Left lung (tissue), 4 donors: ENCODE measurements at regions not wholly inside any gene's neighbourhood (a gene's known extent, or its start where the extent isn't known, plus 50 kb on each side); places are given as distances from the start of the nearest gene placed in this dataset.

Experiments used
- ATAC-seq: fragments of 200-7000 bp; cut with Tn5 transposase; one replicate; pipeline ENCODE4 v1.9.1; 2020; ENCODE audit warnings: moderate library complexity
- DNase-seq, 4 donors: peaks; one replicate each; pipeline ENCODE4 v3.0.0-alpha.2; 2013 to 2020
- H3K27ac ChIP-seq, 2 donors: fragments of 200-600 bp; sonication (generic) in 1 of 2; one replicate each; pipeline versions ENCODE4 v1.5.0 to v1.8.0; 2020 to 2021
- H3K27me3 ChIP-seq, 2 donors: fragments of 200-600 bp; sonication (generic) in 1 of 2; one replicate each; pipeline versions ENCODE4 v1.5.0 to v1.8.0; 2020 to 2021
- H3K36me3 ChIP-seq, 2 donors: fragments of 200-600 bp; sonication (generic) in 1 of 2; one replicate each; pipeline versions ENCODE4 v1.5.0 to v1.8.0; 2020 to 2021
- H3K4me1 ChIP-seq, 2 donors: fragments of 200-600 bp; one replicate each; pipeline ENCODE4 v1.8.0; 2021
- H3K4me3 ChIP-seq, 2 donors: fragments of 200-600 bp; sonication (generic) in 1 of 2; one replicate each; pipeline versions ENCODE4 v1.5.0 to v1.8.0; 2020 to 2021; ENCODE audit warnings: mild to moderate bottlenecking in 1 of 2
- H3K9me3 ChIP-seq, 2 donors: fragments of 200-600 bp; sonication (generic) in 1 of 2; one replicate each; pipeline versions ENCODE4 v1.5.0 to v1.8.0; 2020 to 2021
- CTCF ChIP-seq, 2 donors: fragments of 200-600 bp; sonication (generic) in 1 of 2; IDR thresholded peaks; one replicate each; pipeline versions ENCODE4 v1.5.0 to v1.8.0; 2021; ENCODE audit warnings: antibody characterized with exemption in 2 of 2
- intact Hi-C, 2 donors: fragments of 100-400 bp; cut with DNase I; formaldehyde crosslinking; loops; one replicate each; pipeline versions ENCODE4 v1.11.2 to v1.14.2; 2022
- donor health status: DM: no; HTN: yes; CAD: no.
- donor health status: DM: no; HTN: no; CAD: no.

- Histone ChIP-seq H3K4me1 (no peaks in the 10 kb centered on the region), H3K9me3 (peaks cover 0 to 5% of the 10 kb centered on the region in 2 donors), H3K36me3 (no peaks in the 10 kb centered on the region), H3K27ac (no peak overlapping the region), H3K4me3 (no peak overlapping the region), H3K27me3 (no peaks in the 10 kb centered on the region)
- no peak for DNase-seq
- no peak for ATAC-seq
- intact Hi-C loops = no loop called here
- no peak for TF ChIP-seq CTCF (IDR thresholded peaks at IDR 0.05)
Measured at GRCh38 chr4:12873351-12873750, 610.8 kb downstream of the RAB28 start.

- Histone ChIP-seq H3K27ac (no peak overlapping the region), H3K27me3 (no peaks in the 10 kb centered on the region), H3K4me1 (no peaks in the 10 kb centered on the region), H3K9me3 (no peaks in the 10 kb centered on the region), H3K36me3 (no peaks in the 10 kb centered on the region), H3K4me3 (no peak overlapping the region)
- ATAC-seq (no peak), DNase-seq (no peak)
- intact Hi-C loops = no loop called here
- TF ChIP-seq CTCF (IDR thresholded peaks at IDR 0.05) = no peak
Measured at GRCh38 chr4:12861422-12861821, 622.7 kb downstream of the RAB28 start.

GRCh38 chr4:12852338-12853307 lies 631.5 kb downstream of the RAB28 start:
- Histone ChIP-seq H3K27ac (no peak overlapping the region), H3K9me3 (no peaks in the 10 kb centered on the region), H3K27me3 (peaks cover 0 to 11% of the 10 kb centered on the region in 2 donors), H3K36me3 (no peaks in the 10 kb centered on the region), H3K4me1 (no peaks in the 10 kb centered on the region), H3K4me3 (no peak overlapping the region)
- DNase-seq (peak in 2 of 4 donors; percentile 34 to 59), ATAC-seq (peak; percentile 82)
- TF ChIP-seq CTCF (IDR thresholded peaks at IDR 0.05) = peak; percentile 21 to 29
- intact Hi-C loops = loop anchor here in 1 of 2 donors (5.0 kb wide), 1 partner anchor 690 kb away; the partner anchor contains the start of gene NKX3-2

- intact Hi-C loops = loop anchor here in 1 of 2 donors (5.0 kb wide), 1 partner anchor 706 kb away; no protein-coding TSS in a partner anchor
- TF ChIP-seq CTCF (IDR thresholded peaks at IDR 0.05) = no peak
- H3K27ac ChIP-seq = no peak overlapping the region
- ATAC-seq = no peak
- no peak overlapping the region for H3K4me3 ChIP-seq
- H3K4me1 ChIP-seq = no peaks in the 10 kb centered on the region
- H3K27me3 ChIP-seq = peaks cover 0 to 7% of the 10 kb centered on the region in 2 donors
- H3K9me3 ChIP-seq = no peaks in the 10 kb centered on the region
- H3K36me3 ChIP-seq = no peaks in the 10 kb centered on the region
- no peak for DNase-seq
Measured at GRCh38 chr4:12846368-12846767, 637.8 kb downstream of the RAB28 start.

- DNase-seq (no peak), ATAC-seq (no peak)
Measured at GRCh38 chr4:12844141-12844540, 640.0 kb downstream of the RAB28 start.

More at GRCh38 chr4:12844141-12844540, 640.0 kb downstream of the RAB28 start:
- Histone ChIP-seq H3K4me3 (no peak overlapping the region), H3K4me1 (no peaks in the 10 kb centered on the region), H3K36me3 (no peaks in the 10 kb centered on the region), H3K9me3 (no peaks in the 10 kb centered on the region), H3K27me3 (peaks cover 0 to 7% of the 10 kb centered on the region in 2 donors), H3K27ac (no peak overlapping the region)
- TF ChIP-seq CTCF (IDR thresholded peaks at IDR 0.05) = no peak
- intact Hi-C loops = no loop called here
